ENCODE measurements at regions not wholly inside any gene's neighbourhood (a gene's known extent, or its start where the extent isn't known, plus 50 kb on each side); places are given as distances from the start of the nearest gene placed in this dataset.

- TF ChIP-seq YY1 (IDR thresholded peaks at IDR 0.05; ENCODE audit: insufficient read depth, insufficient read length) (no peak), ZNF274 (IDR thresholded peaks at IDR 0.05; ENCODE audit: low read depth, low read length) (no peak), SUZ12 (IDR thresholded peaks at IDR 0.05; ENCODE audit: extremely low read depth, insufficient read depth, insufficient read length) (no peak)
Observed at GRCh38 chr2:226358688-226359087, 440.9 kb downstream of the IRS1 start.
